Prostate gland (tissue), 2 donors: ENCODE measurements at regions not wholly inside any gene's neighbourhood (a gene's known extent, or its start where the extent isn't known, plus 50 kb on each side); places are given as distances from the start of the nearest gene placed in this dataset.

Experiments
- POLR2A ChIP-seq: fragments of 450-650 bp; IDR thresholded peaks from one replicate; pipeline ENCODE4 v1.6.1; 2016; ENCODE audit warnings: antibody characterized with exemption, mild to moderate bottlenecking
- POLR2AphosphoS5 ChIP-seq: sonication (generic); formaldehyde crosslinking; IDR thresholded peaks from one replicate; pipeline ENCODE4 v1.6.1; 2017; ENCODE audit warnings: antibody characterized with exemption
- TF ChIP-seq, protein P1 (sequence below), 4 experiments: fragments of 200-600 bp in 2 of 4; fragments of 450-650 bp in 2 of 4; sonication (generic) in 2 of 4; IDR thresholded peaks; 1 replicate in 3 of 4; 2 replicates in 1 of 4; pipeline ENCODE4 v1.5.1; 2016 to 2019; ENCODE audit warnings: antibody characterized with exemption in 4 of 4, mild to moderate bottlenecking in 2 of 4, moderate library complexity in 2 of 4

DNA sequence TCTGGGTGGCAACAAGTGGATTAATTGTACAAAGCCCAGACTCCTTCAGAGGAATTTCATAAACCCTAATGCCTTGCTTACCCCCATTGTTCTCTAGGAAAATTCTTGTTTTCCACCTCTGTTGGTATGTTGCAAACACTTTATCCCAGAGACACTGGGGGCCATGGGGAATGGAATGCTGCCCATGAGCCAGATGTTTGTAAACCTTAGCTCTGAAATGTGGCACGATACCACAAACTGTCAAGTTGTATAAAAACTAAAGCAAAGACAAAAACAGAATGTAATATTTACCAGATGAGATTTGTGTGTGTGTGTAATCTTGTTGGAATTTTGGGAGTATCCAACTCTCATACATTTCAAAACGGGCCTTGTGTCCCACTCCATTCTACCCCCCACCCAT lies 465.0 kb downstream of the EBF1 start:
- TF ChIP-seq, protein P1, sequence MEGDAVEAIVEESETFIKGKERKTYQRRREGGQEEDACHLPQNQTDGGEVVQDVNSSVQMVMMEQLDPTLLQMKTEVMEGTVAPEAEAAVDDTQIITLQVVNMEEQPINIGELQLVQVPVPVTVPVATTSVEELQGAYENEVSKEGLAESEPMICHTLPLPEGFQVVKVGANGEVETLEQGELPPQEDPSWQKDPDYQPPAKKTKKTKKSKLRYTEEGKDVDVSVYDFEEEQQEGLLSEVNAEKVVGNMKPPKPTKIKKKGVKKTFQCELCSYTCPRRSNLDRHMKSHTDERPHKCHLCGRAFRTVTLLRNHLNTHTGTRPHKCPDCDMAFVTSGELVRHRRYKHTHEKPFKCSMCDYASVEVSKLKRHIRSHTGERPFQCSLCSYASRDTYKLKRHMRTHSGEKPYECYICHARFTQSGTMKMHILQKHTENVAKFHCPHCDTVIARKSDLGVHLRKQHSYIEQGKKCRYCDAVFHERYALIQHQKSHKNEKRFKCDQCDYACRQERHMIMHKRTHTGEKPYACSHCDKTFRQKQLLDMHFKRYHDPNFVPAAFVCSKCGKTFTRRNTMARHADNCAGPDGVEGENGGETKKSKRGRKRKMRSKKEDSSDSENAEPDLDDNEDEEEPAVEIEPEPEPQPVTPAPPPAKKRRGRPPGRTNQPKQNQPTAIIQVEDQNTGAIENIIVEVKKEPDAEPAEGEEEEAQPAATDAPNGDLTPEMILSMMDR (IDR thresholded peaks at IDR 0.05): no peak
- TF ChIP-seq POLR2AphosphoS5 (no peak), POLR2A (no peak)
